Esophagus squamous epithelium (tissue), 5 donors: ENCODE measurements at regions not wholly inside any gene's neighbourhood (a gene's known extent, or its start where the extent isn't known, plus 50 kb on each side); places are given as distances from the start of the nearest gene placed in this dataset.

Source experiments
- DNase-seq: peaks from one replicate; lab custom pipeline; 2025; lab: John Stamatoyannopoulos, UW
- H3K27ac ChIP-seq, 4 donors: fragments of 200-600 bp; sonication (generic); one replicate each; pipeline ENCODE4 v1.5.1; 2016 to 2019; ENCODE audit warnings: mild to moderate bottlenecking in 1 of 4
- H3K27me3 ChIP-seq, 4 donors: fragments of 200-600 bp; sonication (generic); 1 replicate in 3 of 4; 2 replicates in 1 of 4; pipeline versions ENCODE4 v1.5.1 to v1.6.0; 2017 to 2021; ENCODE audit warnings: antibody characterized with exemption in 1 of 4
- H3K36me3 ChIP-seq, 3 donors: fragments of 200-600 bp; sonication (generic); one replicate each; pipeline ENCODE4 v1.5.1; 2016 to 2019
- H3K4me1 ChIP-seq, 3 donors: fragments of 200-600 bp; sonication (generic); one replicate each; pipeline ENCODE4 v1.5.1; 2017 to 2019
- H3K4me3 ChIP-seq, 4 donors: fragments of 200-600 bp; sonication (generic); 1 replicate in 3 of 4; 2 replicates in 1 of 4; pipeline ENCODE4 v1.5.1; 2016 to 2019; ENCODE audit warnings: mild to moderate bottlenecking in 2 of 4, moderate library complexity in 1 of 4
- H3K9me3 ChIP-seq, 3 donors: fragments of 200-600 bp; sonication (generic); one replicate each; pipeline ENCODE4 v1.5.1; 2016 to 2019
- POLR2A ChIP-seq, 4 donors: fragments of 450-650 bp; IDR thresholded peaks; one replicate each; pipeline ENCODE4 v1.6.1; 2017; ENCODE audit warnings: antibody characterized with exemption in 4 of 4, mild to moderate bottlenecking in 4 of 4, moderate library complexity in 3 of 4
- WGBS, 2 donors: methylation state at CpG; one replicate each; pipeline ENCODE4 v1.1.5; 2018; 5-methylcytosine and 5-hydroxymethylcytosine counted together
- intact Hi-C: fragments of 100-400 bp; cut with DNase I; formaldehyde crosslinking; loops from one replicate; pipeline ENCODE4 v1.15.0; 2022
- TF ChIP-seq, protein P1 (sequence below), 6 experiments: fragments of 450-650 bp in 4 of 6; fragments of 200-600 bp in 2 of 6; sonication (generic) in 2 of 6; IDR thresholded peaks; one replicate each; pipeline ENCODE4 v1.5.1; 2016 to 2019; ENCODE audit warnings: antibody characterized with exemption in 6 of 6, mild to moderate bottlenecking in 4 of 6, moderate library complexity in 4 of 6
- donor health status: DM: yes; HTN: yes; CAD: no.

DNA sequence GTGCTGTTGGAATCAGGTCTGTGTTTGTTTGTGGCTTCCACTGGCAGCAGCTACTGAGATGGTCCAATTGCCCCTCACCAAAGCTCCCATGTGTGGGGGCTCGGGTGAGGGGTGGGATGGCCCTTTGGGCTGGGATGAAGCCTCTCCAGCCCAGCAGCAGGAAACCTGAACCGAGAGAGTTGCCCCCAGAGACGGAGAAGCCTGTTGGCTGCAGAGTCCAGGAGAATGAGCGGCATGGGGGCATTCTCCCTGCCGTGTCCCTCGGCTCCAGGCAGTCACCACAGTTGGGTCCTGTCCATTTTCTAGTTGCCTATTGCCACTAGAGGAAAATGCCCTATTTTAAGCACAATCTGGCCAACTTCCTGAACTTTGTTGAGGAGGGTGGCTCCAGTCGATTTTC, 222.2 kb upstream of the PPP2R2D start:
- no peak overlapping the region for H3K4me3 ChIP-seq
- no peak overlapping the region for H3K27ac ChIP-seq
- no peaks in the 10 kb centered on the region for H3K4me1 ChIP-seq
- intact Hi-C loops: no loop called here
- H3K36me3 ChIP-seq: no peaks in the 10 kb centered on the region
- 68 to 75% methylated on average over 6 to 7 of the region's 7 CpGs for WGBS, 2 donors
- TF ChIP-seq, protein P1, sequence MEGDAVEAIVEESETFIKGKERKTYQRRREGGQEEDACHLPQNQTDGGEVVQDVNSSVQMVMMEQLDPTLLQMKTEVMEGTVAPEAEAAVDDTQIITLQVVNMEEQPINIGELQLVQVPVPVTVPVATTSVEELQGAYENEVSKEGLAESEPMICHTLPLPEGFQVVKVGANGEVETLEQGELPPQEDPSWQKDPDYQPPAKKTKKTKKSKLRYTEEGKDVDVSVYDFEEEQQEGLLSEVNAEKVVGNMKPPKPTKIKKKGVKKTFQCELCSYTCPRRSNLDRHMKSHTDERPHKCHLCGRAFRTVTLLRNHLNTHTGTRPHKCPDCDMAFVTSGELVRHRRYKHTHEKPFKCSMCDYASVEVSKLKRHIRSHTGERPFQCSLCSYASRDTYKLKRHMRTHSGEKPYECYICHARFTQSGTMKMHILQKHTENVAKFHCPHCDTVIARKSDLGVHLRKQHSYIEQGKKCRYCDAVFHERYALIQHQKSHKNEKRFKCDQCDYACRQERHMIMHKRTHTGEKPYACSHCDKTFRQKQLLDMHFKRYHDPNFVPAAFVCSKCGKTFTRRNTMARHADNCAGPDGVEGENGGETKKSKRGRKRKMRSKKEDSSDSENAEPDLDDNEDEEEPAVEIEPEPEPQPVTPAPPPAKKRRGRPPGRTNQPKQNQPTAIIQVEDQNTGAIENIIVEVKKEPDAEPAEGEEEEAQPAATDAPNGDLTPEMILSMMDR (IDR thresholded peaks at IDR 0.05): no peak
- no peak for TF ChIP-seq POLR2A (IDR thresholded peaks at IDR 0.05)
- peaks cover 0 to 36% (median 0%) of the 10 kb centered on the region in 4 donors for H3K27me3 ChIP-seq
- no peak for DNase-seq
- no peaks in the 10 kb centered on the region for H3K9me3 ChIP-seq

DNA sequence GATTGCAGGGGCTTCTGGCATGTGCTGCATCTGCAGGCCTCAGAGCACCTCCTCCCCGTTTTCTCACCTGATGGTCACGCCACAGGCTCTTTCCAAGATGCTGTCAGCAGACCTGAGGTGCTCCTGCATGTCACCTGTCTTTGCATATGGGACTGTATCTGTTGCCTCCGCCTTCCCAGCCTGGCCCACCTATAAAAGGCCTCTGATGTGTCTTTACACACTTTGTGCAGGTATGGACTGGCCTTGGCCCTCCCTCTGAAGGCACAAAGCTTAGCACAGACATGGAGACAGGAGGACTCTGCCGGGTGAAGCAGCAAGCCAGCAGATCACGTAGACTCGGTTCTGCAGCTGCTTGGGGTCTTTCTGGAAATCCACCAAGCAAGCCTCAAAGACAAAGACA, 220.9 kb upstream of the PPP2R2D start:
- intact Hi-C loops: no loop called here
- H3K27me3 ChIP-seq: peaks cover 0 to 36% (median 0%) of the 10 kb centered on the region in 4 donors
- no peaks in the 10 kb centered on the region for H3K9me3 ChIP-seq
- H3K4me3 ChIP-seq: no peak overlapping the region
- H3K36me3 ChIP-seq: no peaks in the 10 kb centered on the region
- H3K4me1 ChIP-seq: no peaks in the 10 kb centered on the region
- WGBS, 2 donors: 71 to 82% methylated on average over 2 to 5 of the region's 6 CpGs
- H3K27ac ChIP-seq: no peak overlapping the region
- TF ChIP-seq POLR2A (IDR thresholded peaks at IDR 0.05): no peak
- TF ChIP-seq, protein P1 (IDR thresholded peaks at IDR 0.05): no peak
- no peak for DNase-seq

DNA sequence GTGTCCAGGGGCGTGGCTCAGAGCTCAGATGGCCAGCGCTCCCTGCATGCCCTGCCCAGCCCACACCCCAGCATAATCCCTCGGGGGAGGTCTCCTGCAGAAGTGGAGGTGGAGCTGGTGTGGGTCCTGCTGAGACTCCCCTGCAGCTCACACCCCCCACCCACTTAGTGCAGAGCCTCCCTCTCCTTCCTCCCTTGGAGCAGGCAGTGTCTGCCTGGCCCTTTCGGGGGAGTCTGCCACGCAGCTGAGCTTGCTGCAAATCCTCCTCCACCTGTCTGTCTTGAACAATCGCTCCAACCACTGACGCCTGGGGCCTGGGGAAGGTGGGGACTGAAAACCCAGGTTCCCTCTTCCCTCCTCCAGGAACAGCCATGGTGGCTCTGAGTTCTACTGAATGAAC, 219.7 kb upstream of the PPP2R2D start:
- no peak for DNase-seq
- TF ChIP-seq, protein P1 (IDR thresholded peaks at IDR 0.05): no peak
- no peak for TF ChIP-seq POLR2A (IDR thresholded peaks at IDR 0.05)
- no peaks in the 10 kb centered on the region for H3K36me3 ChIP-seq
- intact Hi-C loops: no loop called here
- H3K27me3 ChIP-seq: peaks cover 0 to 36% (median 0%) of the 10 kb centered on the region in 4 donors
- no peak overlapping the region for H3K4me3 ChIP-seq
- H3K4me1 ChIP-seq: no peaks in the 10 kb centered on the region
- no peaks in the 10 kb centered on the region for H3K9me3 ChIP-seq
- WGBS, 2 donors: 60% methylated on average over 1 to 2 of the region's 7 CpGs
- no peak overlapping the region for H3K27ac ChIP-seq

DNA sequence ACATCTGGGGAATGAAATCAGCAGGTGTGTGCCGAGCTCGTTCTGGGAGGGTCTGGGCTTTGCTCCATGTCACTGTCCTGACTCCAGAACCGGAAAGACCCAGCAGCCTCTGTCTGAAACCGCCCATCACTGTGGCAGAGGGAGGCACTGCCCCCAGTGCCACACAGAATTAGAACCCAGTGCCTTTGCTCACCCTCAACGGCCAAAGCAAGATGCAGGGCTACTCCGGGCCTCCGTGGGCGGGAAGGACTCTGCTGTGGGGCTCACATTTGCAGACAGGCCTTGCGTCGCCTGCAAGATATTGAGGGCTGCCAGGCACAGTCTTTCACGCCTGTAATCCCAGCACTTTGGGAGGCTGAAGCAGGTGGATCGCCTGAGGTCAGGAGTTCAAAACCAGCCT, 219.2 kb upstream of the PPP2R2D start:
- Histone ChIP-seq H3K4me3 (no peak overlapping the region), H3K9me3 (no peaks in the 10 kb centered on the region), H3K27ac (no peak overlapping the region), H3K27me3 (peaks cover 0 to 34% (median 0%) of the 10 kb centered on the region in 4 donors), H3K4me1 (no peaks in the 10 kb centered on the region), H3K36me3 (no peaks in the 10 kb centered on the region)
- no peak for DNase-seq
- TF ChIP-seq, protein P1 (IDR thresholded peaks at IDR 0.05): no peak
- no peak for TF ChIP-seq POLR2A (IDR thresholded peaks at IDR 0.05)
- intact Hi-C loops: no loop called here
- WGBS, 2 donors: 62 to 76% methylated on average over 8 to 10 of the region's 12 CpGs

DNA sequence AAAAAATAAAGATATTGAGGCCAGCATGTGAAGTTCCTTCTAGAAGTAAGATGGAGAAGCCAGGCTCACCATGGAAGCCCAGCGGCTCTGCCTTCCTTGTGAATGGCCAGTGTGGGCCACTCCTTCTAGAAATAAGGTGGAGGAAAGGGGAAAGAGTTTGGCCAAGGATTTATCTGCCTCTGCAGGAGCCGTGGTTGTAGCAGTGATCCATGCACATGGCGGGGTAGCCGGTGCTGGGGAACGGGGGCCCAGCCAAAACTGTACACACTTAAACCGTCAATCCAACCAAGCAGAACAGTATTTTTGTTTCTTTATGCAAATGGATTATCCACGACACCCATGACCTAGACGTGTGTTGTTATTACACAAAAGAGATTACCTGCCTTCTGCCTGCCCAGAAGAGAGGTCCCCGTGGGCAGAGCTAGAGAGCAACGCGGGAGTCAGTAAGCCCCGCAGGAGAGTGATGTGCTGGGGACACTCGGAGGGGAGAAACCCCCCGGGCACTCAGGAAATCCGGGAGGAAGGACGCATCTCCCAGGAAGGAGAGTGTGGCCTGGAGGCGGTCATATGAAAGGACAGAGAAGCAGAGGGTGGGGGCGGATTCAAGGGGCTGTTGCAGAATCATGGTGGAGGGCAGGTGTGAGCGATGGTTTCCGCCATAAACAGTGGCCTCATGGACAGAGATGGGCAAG, 218.4 kb upstream of the PPP2R2D start:
- Histone ChIP-seq H3K27me3 (peaks cover 0 to 26% (median 0%) of the 10 kb centered on the region in 4 donors), H3K27ac (no peak overlapping the region), H3K4me3 (no peak overlapping the region), H3K4me1 (no peaks in the 10 kb centered on the region), H3K36me3 (no peaks in the 10 kb centered on the region), H3K9me3 (no peaks in the 10 kb centered on the region)
- 71 to 83% methylated on average over 20 of the region's 20 CpGs for WGBS, 2 donors
- DNase-seq: no peak
- TF ChIP-seq, protein P1 (IDR thresholded peaks at IDR 0.05): no peak
- no peak for TF ChIP-seq POLR2A (IDR thresholded peaks at IDR 0.05)
- intact Hi-C loops: no loop called here
